Common myeloid progenitor, CD34-positive (primary cell): ENCODE measurements at regions not wholly inside any gene's neighbourhood (a gene's known extent, or its start where the extent isn't known, plus 50 kb on each side); places are given as distances from the start of the nearest gene placed in this dataset.

Experiments
- CTCF ChIA-PET: fragments of 350-600 bp; sonication (Branson Sonifier 250); formaldehyde crosslinking; loops from one replicate; lab custom pipeline; 2021; ENCODE audit warnings: antibody characterized with exemption; lab: Charles Lee
- POLR2A ChIA-PET: fragments of 350-600 bp; sonication (Branson Sonifier 250); formaldehyde crosslinking; loops from one replicate; lab custom pipeline; 2021; ENCODE audit warnings: antibody characterized with exemption; lab: Charles Lee
- DNase-seq, 3 donors: peaks; one replicate each; pipeline versions ENCODE4 v3.0.0 to v3.0.0-alpha.2; 2013
- H3K27ac ChIP-seq, 2 experiments: 1 replicate in 1 of 2; 2 replicates in 1 of 2; pipeline ENCODE4 v1.7.0; 2013; ENCODE audit warnings: inconsistent platforms in 2 of 2, low read length in 2 of 2, mild to moderate bottlenecking in 2 of 2, low read depth in 1 of 2, moderate library complexity in 1 of 2; ENCODE audit not compliant: severe bottlenecking in 2 of 2, insufficient read depth in 1 of 2, poor library complexity in 1 of 2
- H3K27me3 ChIP-seq, 5 experiments: replicated peaks in 2 of 5; 1 replicate in 3 of 5; 2 replicates in 2 of 5; pipeline versions ENCODE4 v1.6.1 to v1.7.0; 2013; ENCODE audit warnings: low read length in 4 of 5, mild to moderate bottlenecking in 2 of 5, moderate library complexity in 2 of 5, inconsistent platforms in 1 of 5; ENCODE audit not compliant: insufficient read depth in 5 of 5, control insufficient read depth in 4 of 5
- H3K36me3 ChIP-seq, 4 experiments: 1 replicate in 2 of 4; 2 replicates in 2 of 4; pipeline versions ENCODE4 v1.6.1 to v1.7.0; 2013; ENCODE audit warnings: low read length in 3 of 4, control low read depth in 1 of 4, mild to moderate bottlenecking in 1 of 4; ENCODE audit not compliant: control insufficient read depth in 4 of 4, insufficient read depth in 4 of 4
- H3K4me1 ChIP-seq, 4 experiments: 1 replicate in 3 of 4; 2 replicates in 1 of 4; pipeline versions ENCODE4 v1.6.1 to v1.7.1; 2013; ENCODE audit warnings: low read length in 3 of 4, mild to moderate bottlenecking in 3 of 4, control low read depth in 1 of 4, inconsistent platforms in 1 of 4, moderate library complexity in 1 of 4; ENCODE audit not compliant: control insufficient read depth in 4 of 4, insufficient read depth in 4 of 4; ENCODE audit errors: control extremely low read depth in 1 of 4
- H3K4me3 ChIP-seq, 7 experiments: 1 replicate in 4 of 7; 2 replicates in 3 of 7; pipeline versions ENCODE4 v1.5.1 to v1.7.0; 2013; ENCODE audit warnings: mild to moderate bottlenecking in 7 of 7, low read length in 6 of 7, moderate library complexity in 6 of 7, inconsistent platforms in 2 of 7, low read depth in 2 of 7, control low read depth in 1 of 7; ENCODE audit not compliant: insufficient read depth in 4 of 7, control insufficient read depth in 1 of 7; ENCODE audit errors: extremely low read depth in 1 of 7
- H3K9me3 ChIP-seq, 5 experiments: 1 replicate in 4 of 5; 2 replicates in 1 of 5; pipeline versions ENCODE4 v1.6.1 to v1.7.1; 2013; ENCODE audit warnings: low read length in 4 of 5, mild to moderate bottlenecking in 2 of 5, inconsistent platforms in 1 of 5, low read depth in 1 of 5, moderate library complexity in 1 of 5; ENCODE audit not compliant: control insufficient read depth in 4 of 5, insufficient read depth in 2 of 5; ENCODE audit errors: control extremely low read depth in 1 of 5
- WGBS: methylation state at CpG from one replicate; pipeline ENCODE4 v1.1.5; 2013; ENCODE audit not compliant: insufficient coverage; 5-methylcytosine and 5-hydroxymethylcytosine counted together

- H3K4me1 ChIP-seq, result no peaks in the 10 kb centered on the region
- 100% methylated on average over 1 of the region's 2 CpGs for WGBS
- no peak overlapping the region for H3K27ac ChIP-seq
- H3K27me3 ChIP-seq, result peaks cover 0 to 2% (median 0%) of the 10 kb centered on the region in 5 experiments
- no peak for DNase-seq
- POLR2A ChIA-PET, result no interaction called here
- H3K4me3 ChIP-seq, result no peak overlapping the region
- H3K36me3 ChIP-seq, result no peaks in the 10 kb centered on the region
- peaks cover 0 to 17% (median 6%) of the 10 kb centered on the region in 5 experiments for H3K9me3 ChIP-seq
- CTCF ChIA-PET, result no interaction called here
Observed at GRCh38 chr7:25371972-25372371, 143.7 kb upstream of the NPVF start.

- Histone ChIP-seq H3K27ac (no peak overlapping the region), H3K9me3 (peaks cover 0 to 12% (median 4%) of the 10 kb centered on the region in 5 experiments), H3K36me3 (no peaks in the 10 kb centered on the region), H3K4me3 (no peak overlapping the region), H3K27me3 (peaks cover 0 to 2% (median 0%) of the 10 kb centered on the region in 5 experiments), H3K4me1 (no peaks in the 10 kb centered on the region)
- POLR2A ChIA-PET, result no interaction called here
- no peak for DNase-seq
- WGBS, result no CpG with 5 or more reads among the region's 3 CpGs
- CTCF ChIA-PET, result interaction anchor here (1.0 to 2.5 kb wide), 2 partner anchors 10 to 12 kb away, joined by 3 to 7 read pairs; no protein-coding TSS in a partner anchor
Observed at GRCh38 chr7:25375805-25376600, 147.7 kb upstream of the NPVF start.

- POLR2A ChIA-PET, result no interaction called here
- CTCF ChIA-PET, result no interaction called here
- WGBS, result 98% methylated on average over 4 of the region's 5 CpGs
- Histone ChIP-seq H3K27me3 (peaks cover 0 to 7% (median 1%) of the 10 kb centered on the region in 5 experiments), H3K9me3 (no peaks in the 10 kb centered on the region), H3K4me3 (no peak overlapping the region), H3K36me3 (no peaks in the 10 kb centered on the region), H3K27ac (no peak overlapping the region), H3K4me1 (no peaks in the 10 kb centered on the region)
- DNase-seq, result no peak
Observed at GRCh38 chr7:25379351-25380300, 151.3 kb upstream of the NPVF start.

- Histone ChIP-seq H3K4me1 (no peaks in the 10 kb centered on the region), H3K9me3 (no peaks in the 10 kb centered on the region), H3K4me3 (no peak overlapping the region), H3K36me3 (no peaks in the 10 kb centered on the region), H3K27me3 (peaks cover 0 to 10% (median 0%) of the 10 kb centered on the region in 5 experiments), H3K27ac (no peak overlapping the region)
- no peak for DNase-seq
- WGBS, result 92% methylated on average over 3 of the region's 4 CpGs
- ChIA-PET CTCF (interaction anchor here (0.6 to 2.2 kb wide), 9 partner anchors 9 to 190 kb away, joined by 3 to 6 read pairs (median 3); no protein-coding TSS in a partner anchor), POLR2A (no interaction called here)
Observed at GRCh38 chr7:25381818-25382589, 153.7 kb upstream of the NPVF start.

GRCh38 chr7:25382869-25383268, 154.6 kb upstream of the NPVF start:
- 91% methylated on average over 4 of the region's 4 CpGs for WGBS
- CTCF ChIA-PET, result interaction anchor here (0.7 to 2.2 kb wide), 5 partner anchors 9 to 182 kb away, joined by 3 to 6 read pairs (median 4); no protein-coding TSS in a partner anchor
- POLR2A ChIA-PET, result no interaction called here
- Histone ChIP-seq H3K4me1 (no peaks in the 10 kb centered on the region), H3K27ac (no peak overlapping the region), H3K36me3 (no peaks in the 10 kb centered on the region), H3K9me3 (no peaks in the 10 kb centered on the region), H3K27me3 (peaks cover 0 to 10% (median 0%) of the 10 kb centered on the region in 5 experiments), H3K4me3 (no peak overlapping the region)
- no peak for DNase-seq

- Histone ChIP-seq H3K4me3 (no peak overlapping the region), H3K27me3 (peaks cover 0 to 10% (median 2%) of the 10 kb centered on the region in 5 experiments), H3K9me3 (no peaks in the 10 kb centered on the region), H3K36me3 (no peaks in the 10 kb centered on the region), H3K4me1 (no peaks in the 10 kb centered on the region), H3K27ac (no peak overlapping the region)
- ChIA-PET POLR2A (no interaction called here), CTCF (interaction anchor here (2.2 to 10.6 kb wide), 2 partner anchors 8 to 124 kb away, joined by 6 to 141 read pairs; no protein-coding TSS in a partner anchor)
- WGBS, result 85% methylated on average over 2 of the region's 2 CpGs
- DNase-seq, result no peak
Observed at GRCh38 chr7:25383402-25383801, 155.1 kb upstream of the NPVF start.
